Liver (tissue), 8 donors: ENCODE measurements at regions not wholly inside any gene's neighbourhood (a gene's known extent, or its start where the extent isn't known, plus 50 kb on each side); places are given as distances from the start of the nearest gene placed in this dataset.

Source experiments
- DNase-seq: peaks from one replicate; pipeline ENCODE4 v3.0.0-alpha.2; 2017; ENCODE audit warnings: low spot score
- H3K27ac ChIP-seq, 2 donors: one replicate each; pipeline ENCODE4 v1.7.0; 2013; ENCODE audit warnings: inconsistent platforms in 2 of 2, low read length in 2 of 2, control low read depth in 1 of 2, low read depth in 1 of 2, mild to moderate bottlenecking in 1 of 2
- H3K27me3 ChIP-seq, 4 donors: one replicate each; pipeline versions ENCODE4 v1.6.1 to v1.7.0; 2013; ENCODE audit warnings: low read length in 3 of 4, inconsistent platforms in 1 of 4, mild to moderate bottlenecking in 1 of 4, moderate library complexity in 1 of 4; ENCODE audit not compliant: control insufficient read depth in 4 of 4, insufficient read depth in 4 of 4
- H3K36me3 ChIP-seq, 4 donors: one replicate each; pipeline versions ENCODE4 v1.6.1 to v1.7.0; 2013; ENCODE audit warnings: low read length in 3 of 4, mild to moderate bottlenecking in 3 of 4, low read depth in 1 of 4, moderate library complexity in 1 of 4; ENCODE audit not compliant: control insufficient read depth in 4 of 4, insufficient read depth in 3 of 4
- H3K4me1 ChIP-seq, 4 donors: one replicate each; pipeline versions ENCODE4 v1.6.1 to v1.7.0; 2013; ENCODE audit warnings: low read length in 3 of 4, mild to moderate bottlenecking in 3 of 4, moderate library complexity in 1 of 4; ENCODE audit not compliant: control insufficient read depth in 4 of 4, insufficient read depth in 4 of 4
- H3K4me3 ChIP-seq, 3 donors: one replicate each; pipeline versions ENCODE4 v1.6.1 to v1.7.0; 2013; ENCODE audit warnings: low read length in 3 of 3, control low read depth in 1 of 3, low read depth in 1 of 3, mild to moderate bottlenecking in 1 of 3
- H3K9ac ChIP-seq, 2 donors: one replicate each; pipeline ENCODE4 v1.7.0; 2013; ENCODE audit warnings: low read length in 2 of 2, mild to moderate bottlenecking in 2 of 2, moderate library complexity in 2 of 2, control low read depth in 1 of 2, low read depth in 1 of 2
- H3K9me3 ChIP-seq, 4 donors: one replicate each; pipeline versions ENCODE4 v1.6.1 to v1.7.0; 2013; ENCODE audit warnings: low read length in 3 of 4; ENCODE audit not compliant: control insufficient read depth in 4 of 4
- CTCF ChIP-seq: fragments of 150-350 bp; IDR thresholded peaks from 2 replicates; pipeline ENCODE4 v1.5.1; 2017; ENCODE audit warnings: improper control_type of control experiment, low read depth, low read length; ENCODE audit not compliant: missing input control
- EGR1 ChIP-seq, 2 donors: IDR thresholded peaks; 2 replicates each; pipeline ENCODE4 v1.6.1; 2016 to 2018; ENCODE audit warnings: antibody characterized with exemption in 2 of 2, low read depth in 2 of 2
- FOXA1 ChIP-seq: IDR thresholded peaks from 2 replicates; pipeline ENCODE4 v1.6.1; 2016; ENCODE audit warnings: antibody characterized with exemption
- FOXA2 ChIP-seq: IDR thresholded peaks from 2 replicates; pipeline ENCODE4 v1.6.1; 2016; ENCODE audit warnings: antibody characterized with exemption
- HNF4A ChIP-seq, 2 donors: conservative IDR thresholded peaks; 2 replicates each; pipeline ENCODE4 v1.6.1; 2016; ENCODE audit warnings: antibody characterized with exemption in 2 of 2, mild to moderate bottlenecking in 2 of 2
- HNF4G ChIP-seq: IDR thresholded peaks from 2 replicates; pipeline ENCODE4 v1.6.1; 2016; ENCODE audit warnings: antibody characterized with exemption
- MAX ChIP-seq: IDR thresholded peaks from 2 replicates; pipeline ENCODE4 v1.6.1; 2016; ENCODE audit warnings: antibody characterized with exemption
- NR2F2 ChIP-seq: IDR thresholded peaks from 2 replicates; pipeline ENCODE4 v1.6.1; 2016; ENCODE audit warnings: antibody characterized with exemption
- RAD21 ChIP-seq, 2 donors: IDR thresholded peaks; 2 replicates each; pipeline ENCODE4 v1.6.1; 2016; ENCODE audit warnings: antibody characterized with exemption in 2 of 2, mild to moderate bottlenecking in 2 of 2
- REST ChIP-seq: IDR thresholded peaks from 2 replicates; pipeline ENCODE4 v1.6.1; 2016; ENCODE audit warnings: antibody characterized with exemption, mild to moderate bottlenecking
- SP1 ChIP-seq: IDR thresholded peaks from 2 replicates; pipeline ENCODE4 v1.6.1; 2018; ENCODE audit warnings: antibody characterized with exemption, mild to moderate bottlenecking
- YY1 ChIP-seq: IDR thresholded peaks from 2 replicates; pipeline ENCODE4 v1.6.1; 2016; ENCODE audit warnings: antibody characterized with exemption, mild to moderate bottlenecking
- ZBTB33 ChIP-seq: IDR thresholded peaks from 2 replicates; pipeline ENCODE4 v1.6.1; 2016; ENCODE audit warnings: antibody characterized with exemption
- WGBS: extraction: QIAGEN DNeasy Blood & Tissue Kit; methylation state at CpG from one replicate; pipeline ENCODE4 v1.1.7; 2013; 5-methylcytosine and 5-hydroxymethylcytosine counted together
- donor health status: healthy.
- donor health status: healthy.
- donor health status: healthy.
- donor health status: healthy.
- donor health status: healthy.

- 88% methylated on average over 24 of the region's 25 CpGs for WGBS
- Histone ChIP-seq H3K9me3 (peaks cover 0 to 5% (median 0%) of the 10 kb centered on the region in 4 donors), H3K27me3 (no peaks in the 10 kb centered on the region), H3K4me3 (no peak overlapping the region), H3K36me3 (no peaks in the 10 kb centered on the region), H3K27ac (no peak overlapping the region), H3K9ac (no peak overlapping the region), H3K4me1 (no peaks in the 10 kb centered on the region)
- no peak for DNase-seq
- TF ChIP-seq SP1: no peak
- TF ChIP-seq NR2F2: no peak
- TF ChIP-seq FOXA2: no peak
- no peak for TF ChIP-seq MAX
- TF ChIP-seq RAD21 (IDR thresholded peaks at IDR 0.05): no peak
- TF ChIP-seq HNF4A (conservative IDR thresholded peaks at IDR 0.05): no peak
- TF ChIP-seq FOXA1: no peak
Observed at GRCh38 chr13:22934744-22935523, 245.8 kb upstream of the SGCG start.

GRCh38 chr13:22936228-22936627 is 244.6 kb upstream of the SGCG start:
- H3K27ac ChIP-seq: no peak overlapping the region
- no peak overlapping the region for H3K9ac ChIP-seq
- H3K4me1 ChIP-seq: no peaks in the 10 kb centered on the region
- no peak overlapping the region for H3K4me3 ChIP-seq
- H3K9me3 ChIP-seq: peaks cover 0 to 5% (median 0%) of the 10 kb centered on the region in 4 donors
- WGBS: 74% methylated on average over 11 of the region's 11 CpGs
- no peaks in the 10 kb centered on the region for H3K27me3 ChIP-seq
- TF ChIP-seq HNF4G (no peak), ZBTB33 (no peak), SP1 (no peak), CTCF (no peak), YY1 (no peak), EGR1 (IDR thresholded peaks at IDR 0.05; ENCODE audit: low read depth in 2 of 2) (no peak), REST (no peak)
- no peak for DNase-seq
- no peaks in the 10 kb centered on the region for H3K36me3 ChIP-seq
